ENCODE measurements at regions not wholly inside any gene's neighbourhood (a gene's known extent, or its start where the extent isn't known, plus 50 kb on each side); places are given as distances from the start of the nearest gene placed in this dataset.
A peak's percentile ranks its signal among the peaks of the same experiment; 100 is the strongest.

DNA sequence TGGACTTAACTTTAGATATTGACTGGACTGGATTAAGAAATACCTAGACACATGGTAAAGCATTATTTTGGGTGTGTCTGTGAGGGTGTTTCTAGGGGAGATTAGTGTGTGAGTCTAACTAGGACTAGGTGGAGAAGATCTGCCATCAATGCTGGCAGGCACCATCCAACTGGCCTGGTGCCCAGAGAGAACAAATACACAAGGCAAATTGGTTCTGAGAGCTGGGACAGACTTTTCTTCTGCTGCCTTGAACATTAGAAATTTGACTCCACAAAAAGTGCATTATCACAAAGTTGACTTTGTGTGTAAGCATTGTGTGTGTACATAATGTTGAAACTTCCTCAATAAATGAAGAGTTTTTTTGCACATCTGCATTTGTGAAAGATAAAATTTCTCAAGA is 522.1 kb downstream of the SUCLA2 start:
- no peaks in the 10 kb centered on the region for H3K27me3 Mint-ChIP-seq (ENCODE audit: low read depth, poor library complexity)
- TF ChIP-seq, protein P1, sequence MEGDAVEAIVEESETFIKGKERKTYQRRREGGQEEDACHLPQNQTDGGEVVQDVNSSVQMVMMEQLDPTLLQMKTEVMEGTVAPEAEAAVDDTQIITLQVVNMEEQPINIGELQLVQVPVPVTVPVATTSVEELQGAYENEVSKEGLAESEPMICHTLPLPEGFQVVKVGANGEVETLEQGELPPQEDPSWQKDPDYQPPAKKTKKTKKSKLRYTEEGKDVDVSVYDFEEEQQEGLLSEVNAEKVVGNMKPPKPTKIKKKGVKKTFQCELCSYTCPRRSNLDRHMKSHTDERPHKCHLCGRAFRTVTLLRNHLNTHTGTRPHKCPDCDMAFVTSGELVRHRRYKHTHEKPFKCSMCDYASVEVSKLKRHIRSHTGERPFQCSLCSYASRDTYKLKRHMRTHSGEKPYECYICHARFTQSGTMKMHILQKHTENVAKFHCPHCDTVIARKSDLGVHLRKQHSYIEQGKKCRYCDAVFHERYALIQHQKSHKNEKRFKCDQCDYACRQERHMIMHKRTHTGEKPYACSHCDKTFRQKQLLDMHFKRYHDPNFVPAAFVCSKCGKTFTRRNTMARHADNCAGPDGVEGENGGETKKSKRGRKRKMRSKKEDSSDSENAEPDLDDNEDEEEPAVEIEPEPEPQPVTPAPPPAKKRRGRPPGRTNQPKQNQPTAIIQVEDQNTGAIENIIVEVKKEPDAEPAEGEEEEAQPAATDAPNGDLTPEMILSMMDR (IDR thresholded peaks at IDR 0.05), result no peak

DNA sequence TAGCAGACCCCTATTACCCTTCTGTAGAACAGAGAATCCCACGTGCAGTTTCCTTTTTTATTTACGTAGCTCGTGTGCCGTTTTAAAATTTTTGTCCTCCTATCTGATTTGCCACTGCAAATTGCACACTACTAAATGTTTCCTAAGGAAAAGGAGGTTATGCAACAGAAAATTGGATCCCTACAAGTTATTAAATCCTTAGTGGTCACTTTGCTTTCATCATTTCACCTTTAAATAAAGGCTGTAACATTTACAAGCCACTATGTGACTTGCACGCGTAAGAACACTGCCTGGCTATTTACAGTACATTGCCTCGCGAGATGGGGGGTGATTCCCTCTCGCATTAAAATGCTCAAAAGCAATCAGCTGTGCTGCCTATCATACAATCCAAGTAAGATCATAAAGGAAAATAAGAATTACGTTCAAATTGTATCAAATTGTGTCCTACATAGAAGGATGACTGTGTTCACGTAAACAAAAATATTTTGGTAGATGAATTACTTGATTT is 525.6 kb downstream of the SUCLA2 start:
- no peaks in the 10 kb centered on the region for H3K36me3 Mint-ChIP-seq (ENCODE audit: low read depth)
- peaks cover 11% of the 10 kb centered on the region for H3K4me1 Mint-ChIP-seq
- no peak overlapping the region for H3K27ac Mint-ChIP-seq
- no peaks in the 10 kb centered on the region for H3K9me3 Mint-ChIP-seq
- H3K27me3 Mint-ChIP-seq (ENCODE audit: low read depth, poor library complexity), result peaks cover 7% of the 10 kb centered on the region
- TF ChIP-seq, protein P1 (IDR thresholded peaks at IDR 0.05), result no peak
- no peak for DNase-seq
- H3K4me3 Mint-ChIP-seq, result no peak overlapping the region

More for the DNA sequence above, 522.1 kb downstream of the SUCLA2 start:
- Mint-ChIP-seq H3K4me3 (no peak overlapping the region), H3K4me1 (peaks cover 11% of the 10 kb centered on the region), H3K36me3 (ENCODE audit: low read depth) (no peaks in the 10 kb centered on the region), H3K9me3 (no peaks in the 10 kb centered on the region), H3K27ac (no peak overlapping the region)
- no peak for DNase-seq

DNA sequence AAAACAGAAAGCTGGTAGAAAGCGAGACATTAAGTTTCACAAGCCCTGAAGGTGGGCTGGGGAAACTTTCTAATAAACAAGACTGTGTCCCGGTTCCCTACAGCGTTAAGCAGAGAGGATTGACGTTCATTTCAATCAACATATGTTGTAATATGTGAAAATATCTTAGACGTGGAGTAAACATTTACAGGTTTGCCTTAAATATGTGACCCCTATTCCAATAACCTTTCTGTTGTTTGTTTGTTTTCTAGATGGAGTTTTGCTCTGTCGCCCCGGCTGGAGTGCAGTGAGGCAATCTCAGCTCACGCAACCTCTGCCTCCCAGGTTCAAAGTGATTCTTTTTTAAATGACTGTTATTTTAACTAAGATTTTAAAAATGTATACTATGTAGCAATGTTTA is 526.2 kb downstream of the SUCLA2 start:
- H3K27ac Mint-ChIP-seq, result no peak overlapping the region

DNA sequence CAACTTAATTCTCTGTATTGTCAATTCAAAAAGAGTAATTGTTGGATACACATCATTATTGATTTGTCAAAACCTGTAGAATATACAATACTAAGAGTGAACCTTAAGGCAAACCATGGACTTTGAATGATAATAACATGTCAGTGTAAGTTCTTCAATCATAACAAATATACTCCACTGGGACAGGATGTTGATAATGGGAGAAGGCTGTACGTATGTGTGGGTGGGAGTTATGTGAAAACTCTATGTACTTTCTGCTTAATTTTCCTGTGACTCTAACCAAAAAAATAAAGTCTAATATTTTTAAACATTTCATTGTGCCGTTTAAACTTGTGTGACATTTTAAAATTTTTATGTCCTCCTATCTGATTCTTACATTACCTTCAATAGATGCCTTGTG is 526.7 kb downstream of the SUCLA2 start:
- Mint-ChIP-seq H3K9me3 (no peaks in the 10 kb centered on the region), H3K4me3 (no peak overlapping the region), H3K4me1 (peaks cover 11% of the 10 kb centered on the region), H3K36me3 (ENCODE audit: low read depth) (no peaks in the 10 kb centered on the region), H3K27ac (no peak overlapping the region), H3K27me3 (ENCODE audit: low read depth, poor library complexity) (peaks cover 7% of the 10 kb centered on the region)
- TF ChIP-seq, protein P1 (IDR thresholded peaks at IDR 0.05), result no peak
- DNase-seq, result no peak

More for the DNA sequence above, 526.2 kb downstream of the SUCLA2 start:
- DNase-seq, result no peak
- peaks cover 11% of the 10 kb centered on the region for H3K4me1 Mint-ChIP-seq
- no peaks in the 10 kb centered on the region for H3K9me3 Mint-ChIP-seq
- no peak overlapping the region for H3K4me3 Mint-ChIP-seq
- TF ChIP-seq, protein P1 (IDR thresholded peaks at IDR 0.05), result no peak
- peaks cover 7% of the 10 kb centered on the region for H3K27me3 Mint-ChIP-seq (ENCODE audit: low read depth, poor library complexity)
- H3K36me3 Mint-ChIP-seq (ENCODE audit: low read depth), result no peaks in the 10 kb centered on the region

DNA sequence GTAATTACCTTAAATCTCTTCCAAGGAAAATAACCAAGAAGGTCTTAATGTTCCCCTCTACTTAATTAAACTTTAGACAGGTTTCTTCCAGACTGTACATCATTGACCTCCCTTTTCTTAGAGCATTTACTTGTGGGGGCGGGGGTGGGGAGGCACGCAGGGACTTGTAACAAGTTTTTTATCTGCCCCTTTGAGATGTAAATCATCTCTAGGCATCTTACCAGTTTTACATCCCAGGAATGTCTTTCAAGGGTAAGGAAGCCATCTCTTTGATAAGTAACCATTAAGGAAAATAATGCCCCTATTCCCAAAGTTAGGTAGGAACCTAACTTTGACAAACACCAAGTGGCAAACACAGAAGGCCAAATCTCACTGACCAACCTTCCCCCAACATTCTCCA is 528.6 kb downstream of the SUCLA2 start:
- Mint-ChIP-seq H3K36me3 (ENCODE audit: low read depth) (no peaks in the 10 kb centered on the region), H3K4me3 (no peak overlapping the region), H3K27me3 (ENCODE audit: low read depth, poor library complexity) (peaks cover 7% of the 10 kb centered on the region), H3K9me3 (peaks cover 13% of the 10 kb centered on the region), H3K4me1 (peaks cover 11% of the 10 kb centered on the region), H3K27ac (no peak overlapping the region)
- no peak for DNase-seq
- TF ChIP-seq, protein P1 (IDR thresholded peaks at IDR 0.05), result no peak

DNA sequence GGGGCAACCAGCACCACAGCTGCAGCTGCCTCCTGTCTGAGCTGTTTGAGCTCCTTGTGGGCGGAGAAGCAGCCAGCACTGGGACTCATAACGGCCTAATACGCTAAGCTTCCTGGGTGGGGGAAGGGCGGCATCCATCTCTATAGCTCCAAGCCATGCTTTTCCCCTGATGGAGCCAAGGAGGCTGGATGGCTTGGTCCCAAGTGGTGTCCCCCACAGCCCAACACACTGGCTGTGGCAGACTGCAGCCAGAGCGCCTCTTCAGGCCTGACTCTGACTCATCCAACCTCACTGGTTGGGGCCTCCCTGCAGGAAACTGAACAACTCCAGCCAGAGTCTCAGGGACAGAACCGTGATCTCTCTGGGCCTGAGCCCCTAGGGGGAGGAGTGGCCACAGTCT is 537.3 kb downstream of the SUCLA2 start:
- H3K4me1 Mint-ChIP-seq, result no peaks in the 10 kb centered on the region
- no peaks in the 10 kb centered on the region for H3K36me3 Mint-ChIP-seq (ENCODE audit: low read depth)
- H3K9me3 Mint-ChIP-seq, result peaks cover 53% of the 10 kb centered on the region
- peak; percentile 3 for DNase-seq
- TF ChIP-seq, protein P1 (IDR thresholded peaks at IDR 0.05), result no peak
- no peak overlapping the region for H3K27ac Mint-ChIP-seq
- H3K27me3 Mint-ChIP-seq (ENCODE audit: low read depth, poor library complexity), result no peaks in the 10 kb centered on the region
- no peak overlapping the region for H3K4me3 Mint-ChIP-seq

All from nephron progenitor cell (in vitro differentiated cells).